K562 (cell line): ENCODE measurements at regions not wholly inside any gene's neighbourhood (a gene's known extent, or its start where the extent isn't known, plus 50 kb on each side); places are given as distances from the start of the nearest gene placed in this dataset.

ENCODE experiments used
- ATAC-seq: fragments of 200-7000 bp; cut with Tn5 transposase; 3 replicates; pipeline ENCODE4 v1.9.1; 2020; ENCODE audit warnings: moderate library complexity
- BruUV-seq: library from RNA; stranded (reverse); fragments of 400-500 nt; replicated peaks from 2 replicates; lab custom pipeline; 2021; lab: Mats Ljungman, UMichigan
- CTCF ChIA-PET: fragments of 300-600 bp; formaldehyde crosslinking; extraction: SDS; loops from one replicate; lab custom pipeline; 2021; ENCODE audit warnings: low intra/inter-chr PET ratio; lab: Yijun Ruan, JAX
- POLR2A ChIA-PET: fragments of 300-600, 350-650 bp; sonication (Branson Sonifier 250); formaldehyde crosslinking; extraction: SDS; loops from one replicate; lab custom pipeline; 2021; ENCODE audit warnings: antibody characterized with exemption, inconsistent platforms; lab: Yijun Ruan, JAX
- DNase-seq, 4 experiments: peaks; one replicate each; pipeline versions ENCODE4 v3.0.0 to v3.0.0-alpha.2; 2011 to 2018; ENCODE audit warnings: low spot score in 3 of 4, mixed read lengths in 3 of 4; ENCODE audit errors: extremely low read depth in 1 of 4
- FAIRE-seq: peaks from 2 replicates; lab custom pipeline; 2011; peaks lifted over from hg19 to GRCh38; lab: Jason Lieb, UNC
- H2AFZ ChIP-seq: 2 replicates; pipeline ENCODE4 v1.6.0; 2011; ENCODE audit warnings: low read depth, low read length, control low read depth, inconsistent platforms
- H3K27ac ChIP-seq: fragments of 200-600 bp; 3 replicates; pipeline ENCODE4 v1.8.0; 2011; ENCODE audit warnings: low read depth, mild to moderate bottlenecking, control low read depth, inconsistent platforms, low read length, moderate library complexity, mixed read lengths; ENCODE audit errors: extremely low read depth
- H3K27me3 ChIP-seq, 2 experiments: fragments of 300-600 bp in 1 of 2; 2 replicates in 1 of 2; 3 replicates in 1 of 2; pipeline versions ENCODE4 v1.6.0 to v1.8.0; 2011; ENCODE audit warnings: inconsistent platforms in 2 of 2, low read length in 2 of 2, mild to moderate bottlenecking in 1 of 2, mixed read lengths in 1 of 2, moderate library complexity in 1 of 2; ENCODE audit not compliant: control insufficient read depth in 2 of 2, insufficient read depth in 2 of 2
- H3K36me3 ChIP-seq: fragments of 300-600 bp; 3 replicates; pipeline ENCODE4 v1.8.0; 2011; ENCODE audit warnings: mild to moderate bottlenecking, low read length, inconsistent platforms; ENCODE audit not compliant: control insufficient read depth, insufficient read depth
- H3K4me1 ChIP-seq, 2 experiments: fragments of 200-600 bp in 1 of 2; replicated peaks in 1 of 2; 2 replicates in 1 of 2; 3 replicates in 1 of 2; pipeline versions ENCODE4 v1.5.1 to v1.8.0; 2011; ENCODE audit warnings: inconsistent platforms in 2 of 2, low read length in 2 of 2, mild to moderate bottlenecking in 1 of 2, mixed read lengths in 1 of 2, moderate library complexity in 1 of 2; ENCODE audit not compliant: control insufficient read depth in 2 of 2, insufficient read depth in 2 of 2
- H3K4me2 ChIP-seq: 2 replicates; pipeline ENCODE4 v1.6.1; 2011; ENCODE audit warnings: low read length, control low read depth, inconsistent platforms, mixed read lengths; ENCODE audit not compliant: insufficient read depth
- H3K4me3 ChIP-seq: fragments of 200-600 bp; sonication (generic), shearing (Covaris generic); 2 replicates; pipeline ENCODE4 v1.5.1; 2016; ENCODE audit warnings: control low read depth, inconsistent platforms
- H3K79me2 ChIP-seq: fragments of 200-600 bp; 3 replicates; pipeline ENCODE4 v1.8.0; 2011; ENCODE audit warnings: low read length, inconsistent platforms; ENCODE audit not compliant: control insufficient read depth, insufficient read depth
- H3K9ac ChIP-seq, 2 experiments: 2 replicates each; pipeline versions ENCODE4 v1.6.0 to v1.6.1; 2011; ENCODE audit warnings: low read depth in 2 of 2, low read length in 2 of 2, control low read depth in 1 of 2, inconsistent platforms in 1 of 2, mild to moderate bottlenecking in 1 of 2, mixed read lengths in 1 of 2; ENCODE audit not compliant: insufficient read depth in 1 of 2
- H3K9me1 ChIP-seq: one replicate; pipeline ENCODE4 v1.6.0; 2011; ENCODE audit warnings: inconsistent platforms, mild to moderate bottlenecking, low read length, moderate library complexity; ENCODE audit not compliant: control insufficient read depth, insufficient read depth
- H3K9me3 ChIP-seq: replicated peaks from 2 replicates; pipeline ENCODE4 v1.5.1; 2011; ENCODE audit warnings: low read depth, low read length, inconsistent platforms; ENCODE audit not compliant: control insufficient read depth, insufficient read depth
- H4K20me1 ChIP-seq: replicated peaks from 2 replicates; pipeline ENCODE4 v1.6.1; 2011; ENCODE audit warnings: low read length, inconsistent platforms, mixed read lengths; ENCODE audit not compliant: control insufficient read depth, insufficient read depth
- BRCA1 ChIP-seq, 2 experiments: fragments of 450-650 bp in 1 of 2; sonication (generic) in 1 of 2; formaldehyde crosslinking in 1 of 2; IDR thresholded peaks; 2 replicates each; pipeline versions ENCODE4 v1.5.0 to v1.6.1; 2017 to 2020; ENCODE audit warnings: mild to moderate bottlenecking in 1 of 2, missing genetic modification reagents in 1 of 2
- CBX5 ChIP-seq: IDR thresholded peaks from 2 replicates; pipeline ENCODE4 v1.6.1; 2014; ENCODE audit warnings: low read depth, borderline replicate concordance
- CHD1 ChIP-seq: fragments of 200-600 bp; sonication (generic); IDR thresholded peaks from one replicate; pipeline ENCODE4 v1.6.1; 2012; ENCODE audit warnings: mild to moderate bottlenecking, moderate library complexity, low read length, inconsistent platforms
- NR4A1 ChIP-seq, 2 experiments: fragments of 250-450 bp in 1 of 2; fragments of 450-650 bp in 1 of 2; sonication (Bioruptor Pico) in 1 of 2; IDR thresholded peaks; 2 replicates each; pipeline versions ENCODE4 v1.4.0 to v1.6.1; 2016 to 2020; ENCODE audit warnings: mild to moderate bottlenecking in 2 of 2, missing compliant biosample characterization in 1 of 2, missing genetic modification characterization in 1 of 2, moderate library complexity in 1 of 2
- SP2 ChIP-seq: IDR thresholded peaks from 2 replicates; pipeline ENCODE4 v1.6.1; 2011; ENCODE audit warnings: mild to moderate bottlenecking, low read depth, low read length, moderate library complexity; ENCODE audit not compliant: poor library complexity, severe bottlenecking; ENCODE audit errors: extremely low read depth
- TCF7 ChIP-seq: sonication (generic); IDR thresholded peaks from 2 replicates; pipeline ENCODE4 v1.6.1; 2016; ENCODE audit warnings: antibody characterized with exemption, borderline replicate concordance
- TCFL5 ChIP-seq: fragments of 250-450 bp; sonication (Bioruptor Pico); conservative IDR thresholded peaks from 2 replicates; pipeline ENCODE4 v1.6.1; 2021; ENCODE audit warnings: mild to moderate bottlenecking, moderate library complexity, matching md5 sums
- TEAD4 ChIP-seq, 2 experiments: sonication (generic) in 1 of 2; formaldehyde crosslinking in 1 of 2; IDR thresholded peaks; 2 replicates each; pipeline versions ENCODE4 v1.6.1 to v1.8.0; 2012 to 2022; ENCODE audit warnings: borderline replicate concordance in 1 of 2, inconsistent platforms in 1 of 2, low read length in 1 of 2, mild to moderate bottlenecking in 1 of 2, missing genetic modification reagents in 1 of 2
- ZBTB5 ChIP-seq: fragments of 450-650 bp; IDR thresholded peaks from 2 replicates; pipeline ENCODE4 v1.6.1; 2017; ENCODE audit warnings: antibody characterized with exemption
- ZNF586 ChIP-seq: fragments of 450-650 bp; formaldehyde crosslinking; conservative IDR thresholded peaks from 2 replicates; pipeline ENCODE4 v1.4.0; 2020; ENCODE audit warnings: mild to moderate bottlenecking, moderate library complexity
- ZNF589 ChIP-seq: fragments of 200-800 bp; sonication (Bioruptor generic); IDR thresholded peaks from 2 replicates; pipeline ENCODE4 v1.6.1; 2016; ENCODE audit warnings: low read depth, missing genetic modification characterization, missing compliant biosample characterization
- ZZZ3 ChIP-seq: fragments of 450-650 bp; IDR thresholded peaks from 2 replicates; pipeline ENCODE4 v1.6.1; 2016; ENCODE audit warnings: antibody characterized with exemption, mild to moderate bottlenecking, moderate library complexity
- WGBS: fragments of 100-300 bp; shearing (Covaris generic); methylation state at CpG from one replicate; pipeline ENCODE4 v1.1.6; 2016; ENCODE audit warnings: low coverage, mixed read lengths; ENCODE audit not compliant: insufficient coverage; ENCODE audit errors: missing lambda C conversion rate; 5-methylcytosine and 5-hydroxymethylcytosine counted together
- in situ Hi-C: fragments of 300-500 bp; cut with MboI; formaldehyde crosslinking; loops from 4 replicates; pipeline ENCODE4 v1.15.0; 2018; ENCODE audit warnings: inconsistent platforms, mixed read lengths
- intact Hi-C: fragments of 100-400 bp; cut with micrococcal nuclease; formaldehyde crosslinking; loops from 2 replicates; pipeline ENCODE4 v1.14.2; 2022
- TF ChIP-seq, protein P1 (sequence below): sonication (generic); formaldehyde crosslinking; IDR thresholded peaks from 2 replicates; pipeline ENCODE4 v1.8.1; 2023; ENCODE audit warnings: mild to moderate bottlenecking, missing genetic modification reagents

GRCh38 chr12:30517320-30517719 lies 178.3 kb downstream of the IPO8 start:
- CTCF ChIA-PET = no interaction called here

More at GRCh38 chr12:30517320-30517719, 178.3 kb downstream of the IPO8 start:
- H3K9me1 ChIP-seq = no peaks in the 10 kb centered on the region
- no peak overlapping the region for H3K4me3 ChIP-seq
- 75% methylated on average over 1 of the region's 1 CpG for WGBS
- H2AFZ ChIP-seq = no peak overlapping the region
- no peak overlapping the region for H3K27ac ChIP-seq
- H3K79me2 ChIP-seq = no peaks in the 10 kb centered on the region
- H4K20me1 ChIP-seq = no peaks in the 10 kb centered on the region
- FAIRE-seq (no peak), ATAC-seq (no peak), DNase-seq (no peak)
- BruUV-seq = no TSS peak
- H3K36me3 ChIP-seq = no peaks in the 10 kb centered on the region
- H3K9ac ChIP-seq = no peak overlapping the region
- TF ChIP-seq ZNF586 (CRISPR knock-in tag) = no peak
- TF ChIP-seq ZZZ3 = no peak
- TF ChIP-seq CBX5 = no peak
- no peak for TF ChIP-seq TCFL5 (CRISPR knock-in tag)
- TF ChIP-seq SP2 = no peak
- no peak for TF ChIP-seq NR4A1 (CRISPR knock-in tag; IDR thresholded peaks at IDR 0.05)
- no peak for TF ChIP-seq NR4A1 (tag; IDR thresholded peaks at IDR 0.05)
- TF ChIP-seq, protein P1, sequence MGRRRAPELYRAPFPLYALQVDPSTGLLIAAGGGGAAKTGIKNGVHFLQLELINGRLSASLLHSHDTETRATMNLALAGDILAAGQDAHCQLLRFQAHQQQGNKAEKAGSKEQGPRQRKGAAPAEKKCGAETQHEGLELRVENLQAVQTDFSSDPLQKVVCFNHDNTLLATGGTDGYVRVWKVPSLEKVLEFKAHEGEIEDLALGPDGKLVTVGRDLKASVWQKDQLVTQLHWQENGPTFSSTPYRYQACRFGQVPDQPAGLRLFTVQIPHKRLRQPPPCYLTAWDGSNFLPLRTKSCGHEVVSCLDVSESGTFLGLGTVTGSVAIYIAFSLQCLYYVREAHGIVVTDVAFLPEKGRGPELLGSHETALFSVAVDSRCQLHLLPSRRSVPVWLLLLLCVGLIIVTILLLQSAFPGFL (CRISPR knock-in tag) = no peak
- no peak for TF ChIP-seq ZNF589 (CRISPR knock-in tag)
- no peak for TF ChIP-seq ZBTB5
- TF ChIP-seq BRCA1 (IDR thresholded peaks at IDR 0.05) = no peak
- TF ChIP-seq BRCA1 (CRISPR knock-in tag; IDR thresholded peaks at IDR 0.05) = no peak
- TF ChIP-seq CHD1 = no peak
- TF ChIP-seq TEAD4 (IDR thresholded peaks at IDR 0.05; ENCODE audit: low read length) = no peak
- TF ChIP-seq TEAD4 (CRISPR knock-in tag; IDR thresholded peaks at IDR 0.05; ENCODE audit: borderline replicate concordance) = no peak
- no peak for TF ChIP-seq TCF7
- in situ Hi-C loops = no loop called here
- no peaks in the 10 kb centered on the region for H3K9me3 ChIP-seq
- H3K4me1 ChIP-seq = no peaks in the 10 kb centered on the region
- intact Hi-C loops = loop anchor here (5.0 kb wide), 1 partner anchor 290 kb away; no protein-coding TSS in a partner anchor
- no peaks in the 10 kb centered on the region for H3K27me3 ChIP-seq
- POLR2A ChIA-PET = interaction anchor here (0.6 kb wide), 2 partner anchors 94 to 167 kb away, joined by 3 read pairs; no protein-coding TSS in a partner anchor
- no peak overlapping the region for H3K4me2 ChIP-seq
